Naive thymus-derived CD4-positive, alpha-beta T cell (primary cell): ENCODE measurements at regions not wholly inside any gene's neighbourhood (a gene's known extent, or its start where the extent isn't known, plus 50 kb on each side); places are given as distances from the start of the nearest gene placed in this dataset.

ENCODE experiments used
- ATAC-seq: fragments of 150-1000 bp; cut with Tn5 transposase; 2 replicates; pipeline ENCODE4 v1.10.0; 2021; ENCODE audit warnings: mild to moderate bottlenecking, moderate library complexity
- CTCF ChIA-PET: fragments of 350-600 bp; sonication (Branson Sonifier 250); formaldehyde crosslinking; loops from one replicate; lab custom pipeline; 2021; ENCODE audit warnings: antibody characterized with exemption; lab: Charles Lee
- POLR2A ChIA-PET: fragments of 350-600 bp; sonication (Branson Sonifier 250); formaldehyde crosslinking; loops from one replicate; lab custom pipeline; 2021; ENCODE audit warnings: antibody characterized with exemption, inconsistent platforms; lab: Charles Lee
- DNase-seq, 9 donors: peaks; one replicate each; pipeline versions ENCODE4 v3.0.0 to v3.0.0-alpha.2; 2020 to 2022; ENCODE audit warnings: mixed read lengths in 1 of 9
- H3K27ac ChIP-seq: one replicate; pipeline ENCODE4 v1.7.0; 2013; ENCODE audit warnings: mild to moderate bottlenecking, low read depth, low read length, moderate library complexity
- H3K27me3 ChIP-seq, 2 donors: one replicate each; pipeline ENCODE4 v1.7.0; 2013; ENCODE audit warnings: low read length in 2 of 2, mild to moderate bottlenecking in 2 of 2, moderate library complexity in 2 of 2; ENCODE audit not compliant: control insufficient read depth in 2 of 2, insufficient read depth in 2 of 2
- H3K36me3 ChIP-seq, 3 experiments: 1 replicate in 2 of 3; 2 replicates in 1 of 3; pipeline ENCODE4 v1.7.0; 2013; ENCODE audit warnings: low read length in 3 of 3, mild to moderate bottlenecking in 3 of 3, moderate library complexity in 1 of 3; ENCODE audit not compliant: insufficient read depth in 3 of 3, control insufficient read depth in 2 of 3
- H3K4me1 ChIP-seq, 2 donors: one replicate each; pipeline ENCODE4 v1.7.0; 2013; ENCODE audit warnings: low read length in 2 of 2, mild to moderate bottlenecking in 2 of 2, moderate library complexity in 1 of 2; ENCODE audit not compliant: control insufficient read depth in 2 of 2, insufficient read depth in 2 of 2
- H3K4me3 ChIP-seq: 2 replicates; pipeline ENCODE4 v1.7.0; 2013; ENCODE audit warnings: mild to moderate bottlenecking, low read length
- H3K9me3 ChIP-seq, 3 experiments: 1 replicate in 2 of 3; 2 replicates in 1 of 3; pipeline ENCODE4 v1.7.0; 2013; ENCODE audit warnings: low read length in 3 of 3; ENCODE audit not compliant: control insufficient read depth in 2 of 3
- H3K27ac Mint-ChIP-seq, 9 donors: one replicate each; pipeline ENCODE4 v1.8.0; 2020 to 2022; ENCODE audit warnings: mixed read lengths in 9 of 9, mild to moderate bottlenecking in 8 of 9, moderate library complexity in 5 of 9, inconsistent platforms in 2 of 9
- H3K27me3 Mint-ChIP-seq, 5 donors: one replicate each; pipeline ENCODE4 v1.8.0; 2021 to 2022; ENCODE audit warnings: mixed read lengths in 5 of 5, mild to moderate bottlenecking in 1 of 5
- H3K36me3 Mint-ChIP-seq, 5 donors: one replicate each; pipeline ENCODE4 v1.8.0; 2020 to 2022; ENCODE audit warnings: mixed read lengths in 5 of 5, mild to moderate bottlenecking in 3 of 5, inconsistent platforms in 1 of 5
- H3K4me1 Mint-ChIP-seq, 7 donors: one replicate each; pipeline ENCODE4 v1.8.0; 2020 to 2022; ENCODE audit warnings: mixed read lengths in 7 of 7, mild to moderate bottlenecking in 3 of 7, inconsistent platforms in 1 of 7
- H3K4me3 Mint-ChIP-seq, 10 donors: one replicate each; pipeline ENCODE4 v1.8.0; 2020 to 2022; ENCODE audit warnings: mild to moderate bottlenecking in 10 of 10, mixed read lengths in 10 of 10, moderate library complexity in 6 of 10, inconsistent platforms in 2 of 10
- H3K9me3 Mint-ChIP-seq, 11 donors: one replicate each; pipeline ENCODE4 v1.8.0; 2020 to 2022; ENCODE audit warnings: mixed read lengths in 11 of 11, mild to moderate bottlenecking in 4 of 11, inconsistent platforms in 1 of 11, moderate library complexity in 1 of 11
- intact Hi-C, 2 donors: fragments of 100-400 bp; cut with micrococcal nuclease; formaldehyde crosslinking; loops; one replicate each; pipeline ENCODE4 v1.15.1; 2023

- Mint-ChIP-seq H3K9me3 (peaks cover 0 to 2% (median 0%) of the 10 kb centered on the region in 11 donors), H3K4me1 (peaks cover 0 to 10% (median 3%) of the 10 kb centered on the region in 7 donors), H3K27ac (no peak overlapping the region), H3K27me3 (peaks cover 4 to 22% (median 16%) of the 10 kb centered on the region in 5 donors), H3K36me3 (no peaks in the 10 kb centered on the region), H3K4me3 (no peak overlapping the region)
- no peak for DNase-seq
- Histone ChIP-seq H3K4me3 (no peak overlapping the region), H3K36me3 (no peaks in the 10 kb centered on the region), H3K27me3 (no peaks in the 10 kb centered on the region), H3K4me1 (peaks cover 0 to 4% of the 10 kb centered on the region in 2 donors), H3K27ac (no peak overlapping the region), H3K9me3 (no peaks in the 10 kb centered on the region)
- POLR2A ChIA-PET: no interaction called here
- no peak for ATAC-seq
- CTCF ChIA-PET: interaction anchor here (0.6 kb wide), 1 partner anchor 99 kb away, joined by 3 read pairs; no protein-coding TSS in a partner anchor
- intact Hi-C loops: no loop called here
Observed at GRCh38 chr4:74638689-74639088, 155.6 kb downstream of the BTC start.

- H3K9me3 Mint-ChIP-seq: peaks cover 0 to 4% (median 0%) of the 10 kb centered on the region in 11 donors
- H3K36me3 Mint-ChIP-seq: no peaks in the 10 kb centered on the region
- Histone ChIP-seq H3K27ac (no peak overlapping the region), H3K4me1 (no peaks in the 10 kb centered on the region), H3K9me3 (no peaks in the 10 kb centered on the region), H3K4me3 (no peak overlapping the region), H3K27me3 (no peaks in the 10 kb centered on the region), H3K36me3 (no peaks in the 10 kb centered on the region)
- H3K4me3 Mint-ChIP-seq: no peak overlapping the region
- ChIA-PET CTCF (no interaction called here), POLR2A (no interaction called here)
- DNase-seq (no peak), ATAC-seq (no peak)
- H3K27ac Mint-ChIP-seq: peak overlapping the region in 1 of 9 donors; percentile 9
- H3K4me1 Mint-ChIP-seq: peaks cover 0 to under 1% (median 0%) of the 10 kb centered on the region in 7 donors
- intact Hi-C loops: no loop called here
- H3K27me3 Mint-ChIP-seq: peaks cover 4 to 22% (median 15%) of the 10 kb centered on the region in 5 donors
Observed at GRCh38 chr4:74640111-74640903, 154.0 kb downstream of the BTC start.

- no peaks in the 10 kb centered on the region for H3K27me3 ChIP-seq
- H3K9me3 ChIP-seq: no peaks in the 10 kb centered on the region
- DNase-seq (no peak), ATAC-seq (no peak)
- H3K4me1 ChIP-seq: no peaks in the 10 kb centered on the region
- no peaks in the 10 kb centered on the region for H3K36me3 ChIP-seq
- H3K27me3 Mint-ChIP-seq: peaks cover 6 to 22% (median 13%) of the 10 kb centered on the region in 5 donors
- CTCF ChIA-PET: no interaction called here
- no peak overlapping the region for H3K4me3 ChIP-seq
- H3K4me1 Mint-ChIP-seq: peaks cover 0 to 5% (median 0%) of the 10 kb centered on the region in 7 donors
- H3K27ac Mint-ChIP-seq: no peak overlapping the region
- intact Hi-C loops: no loop called here
- POLR2A ChIA-PET: no interaction called here
- H3K4me3 Mint-ChIP-seq: no peak overlapping the region
- peaks cover 0 to 4% (median 0%) of the 10 kb centered on the region in 11 donors for H3K9me3 Mint-ChIP-seq
- no peak overlapping the region for H3K27ac ChIP-seq
- H3K36me3 Mint-ChIP-seq: no peaks in the 10 kb centered on the region
Observed at GRCh38 chr4:74642006-74642405, 152.3 kb downstream of the BTC start.

GRCh38 chr4:74649193-74649592 lies 145.1 kb downstream of the BTC start:
- Mint-ChIP-seq H3K36me3 (no peaks in the 10 kb centered on the region), H3K9me3 (peaks cover 0 to 4% (median 0%) of the 10 kb centered on the region in 11 donors), H3K4me3 (no peak overlapping the region), H3K4me1 (peaks cover 0 to 5% (median 0%) of the 10 kb centered on the region in 7 donors), H3K27me3 (peaks cover 0 to 7% (median 0%) of the 10 kb centered on the region in 5 donors), H3K27ac (no peak overlapping the region)
- ChIA-PET POLR2A (no interaction called here), CTCF (interaction anchor here (0.8 kb wide), 1 partner anchor 26 kb away, joined by 3 read pairs; no protein-coding TSS in a partner anchor)
- DNase-seq: no peak
- ATAC-seq: no peak
- H3K27me3 ChIP-seq: no peaks in the 10 kb centered on the region
- H3K9me3 ChIP-seq: no peaks in the 10 kb centered on the region
- no peak overlapping the region for H3K27ac ChIP-seq
- H3K4me1 ChIP-seq: no peaks in the 10 kb centered on the region
- no peak overlapping the region for H3K4me3 ChIP-seq
- intact Hi-C loops: no loop called here
- no peaks in the 10 kb centered on the region for H3K36me3 ChIP-seq

- Mint-ChIP-seq H3K4me3 (no peak overlapping the region), H3K27me3 (peaks cover 0 to 4% (median 0%) of the 10 kb centered on the region in 5 donors), H3K27ac (no peak overlapping the region), H3K9me3 (no peaks in the 10 kb centered on the region), H3K4me1 (no peaks in the 10 kb centered on the region), H3K36me3 (no peaks in the 10 kb centered on the region)
- Histone ChIP-seq H3K27me3 (no peaks in the 10 kb centered on the region), H3K4me3 (no peak overlapping the region), H3K4me1 (no peaks in the 10 kb centered on the region), H3K27ac (no peak overlapping the region), H3K36me3 (no peaks in the 10 kb centered on the region), H3K9me3 (no peaks in the 10 kb centered on the region)
- intact Hi-C loops: no loop called here
- DNase-seq: no peak
- ATAC-seq: no peak
- CTCF ChIA-PET: no interaction called here
- POLR2A ChIA-PET: no interaction called here
Observed at GRCh38 chr4:74651198-74651597, 143.1 kb downstream of the BTC start.

- Mint-ChIP-seq H3K27ac (no peak overlapping the region), H3K4me3 (no peak overlapping the region), H3K9me3 (no peaks in the 10 kb centered on the region), H3K27me3 (peaks cover 0 to 4% (median 0%) of the 10 kb centered on the region in 5 donors), H3K36me3 (peaks cover 0 to 5% (median 0%) of the 10 kb centered on the region in 5 donors), H3K4me1 (no peaks in the 10 kb centered on the region)
- ChIA-PET POLR2A (no interaction called here), CTCF (interaction anchor here (0.7 kb wide), 1 partner anchor 23 kb away, joined by 4 read pairs; no protein-coding TSS in a partner anchor)
- no peaks in the 10 kb centered on the region for H3K36me3 ChIP-seq
- no peaks in the 10 kb centered on the region for H3K27me3 ChIP-seq
- intact Hi-C loops: no loop called here
- H3K9me3 ChIP-seq: no peaks in the 10 kb centered on the region
- H3K4me3 ChIP-seq: no peak overlapping the region
- no peaks in the 10 kb centered on the region for H3K4me1 ChIP-seq
- no peak overlapping the region for H3K27ac ChIP-seq
- DNase-seq: no peak
- no peak for ATAC-seq
Observed at GRCh38 chr4:74653331-74654229, 140.7 kb downstream of the BTC start.
